GM21619 (cell line): ENCODE measurements at regions not wholly inside any gene's neighbourhood (a gene's known extent, or its start where the extent isn't known, plus 50 kb on each side); places are given as distances from the start of the nearest gene placed in this dataset.
"Not testable (repeated sequence)": the region's sequence is repeated elsewhere in the genome, so short reads cannot be mapped to it uniquely, and the experiment has no call there.

Source experiments
- ATAC-seq: cut with Tn5 transposase; IDR thresholded peaks from one replicate; pipeline ENCODE4 v1.9.1; 2021; ENCODE audit not compliant: unreplicated experiment

GRCh38 chr16:29260683-29261426, 145.7 kb downstream of the NPIPB11 start:
- not testable (repeated sequence) for ATAC-seq

GRCh38 chr16:29259635-29260457, 146.7 kb downstream of the NPIPB11 start:
- ATAC-seq = not testable (repeated sequence)

DNA sequence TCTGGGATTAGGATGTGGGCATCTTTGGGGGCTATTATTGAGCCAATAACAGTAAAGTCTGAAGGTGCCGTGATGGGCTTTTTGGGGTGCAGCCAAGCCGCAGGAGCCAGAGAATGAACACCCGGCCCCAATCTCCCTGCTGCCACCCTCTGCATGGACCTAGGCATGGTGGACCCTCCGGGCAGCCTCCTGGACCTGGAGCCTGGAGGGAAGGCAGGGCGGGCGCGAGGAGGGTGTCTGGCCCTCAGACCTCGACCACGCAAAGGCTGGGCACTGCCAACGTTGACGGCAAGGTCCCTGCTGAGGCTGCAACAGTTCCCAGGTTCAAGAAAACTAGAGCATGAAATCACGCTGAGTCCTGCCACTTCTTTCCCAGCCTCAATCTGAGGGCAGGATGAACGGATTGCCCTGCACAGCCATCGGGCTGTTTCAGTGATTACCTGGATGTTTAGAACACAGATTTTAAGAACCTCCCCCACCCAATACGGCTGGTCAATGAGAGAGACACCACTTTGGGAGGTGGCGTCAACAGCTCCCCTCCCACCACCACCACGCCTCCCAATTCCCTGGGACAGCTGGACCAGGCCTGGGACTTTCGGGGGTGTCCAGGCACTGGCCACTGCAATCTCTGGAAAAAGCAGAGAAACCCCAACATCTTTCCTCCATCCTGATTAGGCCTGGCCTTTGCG, 147.4 kb downstream of the NPIPB11 start:
- not testable (repeated sequence) for ATAC-seq

DNA sequence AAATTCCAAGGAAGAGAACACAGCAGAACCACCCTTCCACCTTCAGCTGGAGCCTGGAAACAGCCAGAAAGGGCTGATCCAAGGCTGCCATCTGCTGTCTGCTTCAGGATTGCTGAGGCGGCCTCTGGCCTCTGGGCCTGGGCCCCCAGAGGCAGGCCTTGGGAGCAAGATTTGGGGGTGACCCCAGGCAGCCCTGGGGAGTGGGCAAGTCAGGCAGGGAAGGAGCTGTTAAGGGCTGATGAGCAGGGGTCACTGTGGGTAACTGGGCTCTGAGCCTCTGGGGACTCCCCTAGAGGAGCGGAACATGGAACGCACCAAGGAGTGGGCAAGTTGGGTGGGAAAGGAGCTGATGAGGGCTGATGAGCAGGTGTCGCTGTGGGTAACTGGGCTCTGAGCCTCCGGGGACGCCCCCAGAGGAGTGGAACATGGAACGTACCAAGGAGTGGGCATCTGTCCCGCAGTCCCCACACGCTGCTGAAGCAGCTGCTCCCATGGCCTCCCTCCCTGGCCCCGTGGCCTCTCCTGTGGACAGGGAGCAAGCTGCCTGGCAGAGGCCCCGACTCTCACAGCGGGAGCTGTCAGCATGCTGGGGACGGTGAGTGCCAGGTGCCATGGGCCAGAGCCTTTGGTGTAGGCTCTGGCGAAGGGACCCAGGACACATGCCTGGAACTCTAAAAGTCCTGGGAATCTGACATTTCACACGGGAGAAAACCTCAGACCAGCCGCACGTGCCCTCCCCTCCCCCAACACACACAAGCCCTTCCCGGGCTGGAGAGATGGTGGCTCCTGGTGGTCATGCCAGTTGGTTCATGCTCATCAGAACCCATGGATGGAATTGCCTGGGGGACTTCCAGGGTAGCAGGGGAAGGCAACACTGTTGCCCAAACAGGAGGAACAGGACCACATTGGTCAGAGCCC, 148.8 kb downstream of the NPIPB11 start:
- ATAC-seq = not testable (repeated sequence)

DNA sequence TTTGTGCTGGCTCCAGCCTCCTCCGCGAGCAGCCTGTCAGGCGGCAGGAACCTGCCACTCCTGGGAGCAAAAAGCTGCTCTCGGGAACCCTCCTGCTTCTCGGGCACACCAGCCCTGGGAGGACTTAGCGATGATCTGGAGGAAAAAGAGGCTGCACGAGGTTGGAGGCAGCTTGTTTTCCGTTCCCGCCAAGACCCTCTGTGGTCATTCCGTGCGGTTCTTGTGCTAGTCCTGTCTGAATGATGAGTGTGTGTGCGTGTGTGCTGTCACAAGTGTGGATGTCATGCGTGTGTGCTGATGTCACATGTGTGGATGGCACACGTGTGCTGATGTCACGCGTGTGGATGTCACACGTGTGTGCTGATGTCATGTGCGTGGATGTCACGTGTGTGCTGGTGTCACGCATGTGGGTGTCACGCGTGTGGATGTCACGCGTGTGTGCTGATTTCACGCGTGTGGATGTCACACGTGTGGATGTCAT, 150.0 kb downstream of the NPIPB11 start:
- ATAC-seq = no peak

- ATAC-seq = not testable (repeated sequence)
These were observed 150.6 kb downstream of the NPIPB11 start for GRCh38 chr16:29255957-29256356.

- ATAC-seq = not testable (repeated sequence)
These were observed 151.1 kb downstream of the NPIPB11 start for GRCh38 chr16:29255496-29255796.

DNA sequence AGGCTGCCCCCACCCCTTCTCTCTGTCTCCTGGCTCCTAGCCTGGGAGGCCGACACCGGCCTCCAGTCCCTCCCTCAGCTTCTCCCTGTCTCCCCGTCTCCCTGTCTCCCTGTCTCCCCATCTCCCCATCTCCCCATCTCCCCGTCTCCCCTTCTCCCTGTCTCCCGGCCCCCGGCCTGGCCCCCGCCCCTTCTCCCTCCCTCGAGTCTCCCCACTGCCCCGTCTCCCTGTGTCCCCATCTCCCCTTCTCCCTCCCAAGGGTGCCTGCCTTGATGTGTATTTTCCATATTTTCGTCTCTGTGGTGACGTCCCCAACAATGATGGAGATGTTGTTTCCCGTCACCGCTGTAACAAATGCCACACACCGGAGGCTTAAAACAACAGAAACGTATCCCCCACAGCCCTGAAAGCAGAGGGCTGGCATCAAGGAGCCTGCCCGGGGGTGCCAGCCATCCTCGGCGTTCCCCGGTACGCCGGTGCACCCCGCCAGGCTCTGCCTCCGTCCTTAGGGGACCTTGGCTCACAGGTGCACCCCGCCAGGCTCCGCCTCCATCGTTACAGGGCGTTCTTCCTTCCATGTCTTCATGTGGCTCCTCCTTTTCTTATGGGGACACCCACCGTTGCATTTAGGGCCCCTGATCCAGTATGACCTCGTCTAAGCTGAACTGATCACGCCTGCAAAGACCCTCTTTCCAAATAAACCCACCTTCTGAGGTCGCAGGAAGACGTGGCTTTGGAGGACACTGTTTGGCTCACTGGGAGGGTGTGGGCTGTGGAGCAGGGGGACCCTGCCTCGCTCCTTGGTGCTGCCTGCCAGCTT, 151.6 kb downstream of the NPIPB11 start:
- no peak for ATAC-seq

GRCh38 chr16:29253716-29254590, 152.6 kb downstream of the NPIPB11 start:
- not testable (repeated sequence) for ATAC-seq

- ATAC-seq = not testable (repeated sequence)
These were observed 153.4 kb downstream of the NPIPB11 start for GRCh38 chr16:29253066-29253590.

DNA sequence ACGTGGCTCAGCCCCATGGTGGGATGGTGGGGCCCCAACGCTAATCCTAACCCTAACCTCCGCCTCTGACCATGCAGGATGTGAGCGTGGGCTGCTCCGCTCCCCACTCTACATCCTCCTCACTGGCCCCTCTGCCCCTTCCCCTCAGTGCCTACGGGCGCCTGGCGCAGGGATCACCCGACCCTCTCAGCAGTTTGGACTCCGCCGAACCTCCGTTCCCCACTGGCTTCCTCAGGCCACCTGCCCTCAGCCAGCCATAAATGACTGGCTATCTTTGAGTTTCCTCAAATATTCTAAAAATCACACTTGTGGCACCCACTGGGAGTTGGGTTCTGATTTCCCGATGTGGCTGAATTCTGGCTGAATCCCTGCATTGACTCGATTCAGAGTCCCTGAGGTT, 154.2 kb downstream of the NPIPB11 start:
- ATAC-seq = not testable (repeated sequence)

DNA sequence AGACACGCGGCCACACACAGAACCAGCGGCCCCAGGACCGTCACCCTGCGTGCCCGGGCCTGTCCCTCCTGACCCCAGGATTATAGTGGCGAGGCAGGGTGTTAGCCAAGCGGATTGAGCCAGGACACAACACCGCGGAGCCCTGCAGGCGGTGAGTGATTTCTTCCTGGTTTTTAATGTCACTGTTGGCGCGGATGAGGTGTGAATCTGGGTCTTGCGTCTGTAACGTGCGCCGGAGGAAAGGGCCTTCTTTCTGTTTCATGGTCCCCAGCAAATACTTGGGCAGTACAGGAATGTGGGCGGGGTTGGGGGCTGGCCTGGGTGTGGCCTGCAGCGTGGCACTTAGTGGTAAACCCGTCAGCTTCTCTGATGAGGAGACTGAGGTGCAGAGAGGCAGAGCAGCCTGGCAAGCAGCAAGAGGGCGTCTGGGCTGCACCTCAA, 154.9 kb downstream of the NPIPB11 start:
- not testable (repeated sequence) for ATAC-seq

DNA sequence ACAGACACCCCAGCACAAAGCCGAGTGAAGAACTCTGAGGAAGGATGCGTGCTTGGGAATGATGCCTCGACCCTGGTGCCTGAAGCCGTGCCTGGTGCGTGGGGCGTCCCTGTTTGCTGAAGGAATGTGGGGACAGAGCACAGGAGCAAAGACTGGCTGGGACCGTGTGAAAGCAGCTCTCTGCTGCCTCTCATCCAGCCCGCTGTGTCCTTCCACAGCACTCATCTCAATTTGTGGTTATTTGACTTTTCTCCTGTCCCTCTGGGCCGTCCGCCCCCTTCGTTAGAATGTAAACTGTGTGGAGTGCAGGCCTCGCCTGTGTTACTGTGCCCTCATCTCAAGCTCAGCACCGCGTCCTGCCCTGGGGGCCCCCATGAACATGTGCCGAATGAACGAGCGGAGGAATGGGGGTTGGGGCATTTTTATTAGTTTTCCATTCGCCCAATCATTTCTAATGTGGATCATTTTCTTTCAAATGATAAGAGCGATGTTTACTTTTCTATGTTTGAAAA, 155.5 kb downstream of the NPIPB11 start:
- not testable (repeated sequence) for ATAC-seq

- ATAC-seq = not testable (repeated sequence)
These were observed 156.0 kb downstream of the NPIPB11 start for GRCh38 chr16:29250469-29250868.

DNA sequence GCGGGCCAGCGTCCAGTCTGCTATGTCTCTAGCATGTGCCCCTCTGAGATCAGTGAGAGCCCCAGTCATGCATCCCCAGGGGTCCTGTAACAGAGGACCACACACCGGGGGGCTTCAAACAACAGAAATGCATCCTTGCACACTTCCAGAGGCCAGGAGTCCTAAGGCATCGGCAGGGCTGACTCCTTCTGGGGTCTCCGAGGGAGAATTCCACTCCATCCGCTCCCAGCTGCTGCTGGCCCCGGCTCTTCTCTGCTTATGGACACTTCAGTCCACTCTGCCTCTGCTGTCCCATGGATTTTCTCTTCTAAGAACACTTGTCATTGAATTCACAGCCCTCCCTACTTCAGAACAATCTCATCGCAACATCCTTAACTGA, 157.6 kb downstream of the NPIPB11 start:
- ATAC-seq = not testable (repeated sequence)

DNA sequence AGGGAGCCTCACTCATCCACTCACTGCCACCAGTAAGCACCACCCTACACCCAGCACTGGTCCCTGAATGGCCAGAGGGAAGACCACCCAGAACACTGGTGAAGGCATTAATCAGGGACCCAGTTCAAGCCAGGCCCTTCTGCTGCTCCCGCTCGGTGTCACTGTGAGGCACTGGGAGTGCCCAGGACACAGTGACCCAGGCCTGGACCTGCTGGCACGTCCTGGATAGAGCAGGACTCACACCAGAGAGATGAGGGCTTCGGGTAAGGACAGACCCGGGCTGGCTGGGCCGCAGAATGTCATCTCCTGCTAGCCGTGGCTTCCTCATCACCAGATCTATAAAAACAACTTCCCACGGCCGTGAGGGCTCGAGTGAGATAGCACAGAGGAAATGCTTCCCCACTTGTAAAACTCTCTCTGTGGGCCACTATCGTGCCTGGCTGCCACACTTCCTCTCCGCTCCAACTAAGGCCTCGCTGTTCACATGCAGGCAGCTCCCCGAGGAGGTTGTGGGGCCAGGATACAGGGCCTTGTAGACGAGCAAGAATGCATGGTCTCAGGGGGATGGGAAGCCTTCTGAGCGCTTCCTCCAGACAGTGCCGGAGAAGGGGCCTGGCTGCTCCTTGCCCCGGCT, 158.1 kb downstream of the NPIPB11 start:
- not testable (repeated sequence) for ATAC-seq

DNA sequence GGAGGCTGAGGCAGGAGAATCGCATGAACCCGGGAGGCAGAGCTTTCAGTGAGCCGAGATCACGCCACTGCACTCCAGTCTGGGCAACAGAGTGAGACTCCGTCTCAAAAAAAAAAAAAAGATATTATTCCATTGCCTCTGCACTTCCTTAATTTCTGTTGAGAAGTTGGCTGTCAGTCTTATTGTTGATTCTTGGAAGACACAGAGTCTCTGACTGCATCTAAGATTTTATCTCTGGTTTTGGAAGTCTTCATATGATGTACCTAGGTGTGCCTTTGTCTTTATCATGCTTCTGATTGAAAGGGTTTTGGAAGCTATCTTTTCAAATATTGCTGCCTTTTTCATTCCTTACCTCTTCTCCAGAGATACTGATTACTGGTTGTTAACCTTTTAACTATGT, 160.4 kb downstream of the NPIPB11 start:
- not testable (repeated sequence) for ATAC-seq

- no peak for ATAC-seq
These were observed 168.5 kb downstream of the NPIPB11 start for GRCh38 chr16:29237971-29238370.
